ENCODE measurements at regions not wholly inside any gene's neighbourhood (a gene's known extent, or its start where the extent isn't known, plus 50 kb on each side); places are given as distances from the start of the nearest gene placed in this dataset.

DNA sequence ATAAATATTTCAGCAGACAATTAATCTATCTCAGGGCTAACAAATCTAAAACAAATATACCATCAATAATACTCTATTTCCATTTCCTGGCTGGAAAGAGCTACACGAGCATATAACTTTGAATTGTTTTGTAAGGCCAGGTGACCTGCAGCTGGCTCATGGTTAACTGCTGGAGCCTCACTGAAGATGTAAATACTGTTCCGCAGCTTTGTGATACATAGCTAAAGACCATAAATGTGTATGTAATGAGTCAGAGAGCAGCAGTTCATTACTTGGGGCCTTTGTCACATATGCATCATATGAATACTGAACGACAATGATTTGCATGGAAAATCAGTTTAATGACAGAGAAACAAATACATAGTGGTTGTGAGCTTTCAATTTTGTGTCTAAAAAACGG lies 109.4 kb upstream of the CCN2 start (continued):
- TF ChIP-seq SMC3 (IDR thresholded peaks at IDR 0.05; ENCODE audit: low read depth, low read length) (no peak; the same call in 1 of the 2 replicates), POLR2A (IDR thresholded peaks at IDR 0.05; ENCODE audit: low read depth, low read length) (no peak)

DNA sequence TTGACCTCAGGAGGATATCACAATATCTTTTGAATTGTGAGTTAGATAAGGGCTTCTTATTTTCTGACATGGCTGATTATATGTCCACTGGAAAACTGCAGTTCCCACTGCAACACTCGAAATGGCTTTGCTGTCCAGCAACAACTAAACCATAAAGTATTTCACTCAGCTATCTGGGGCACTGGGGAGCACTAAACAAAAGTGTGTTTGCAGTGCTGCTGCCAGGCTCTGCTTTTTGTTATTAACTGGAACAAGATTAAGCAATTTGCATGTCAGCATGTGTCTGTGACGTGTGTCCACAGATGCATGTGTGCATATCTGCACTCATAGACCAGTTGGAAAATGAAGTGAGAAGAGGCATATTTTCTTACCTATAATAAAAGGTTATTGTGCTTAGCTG lies 107.8 kb upstream of the CCN2 start:
- H4K91ac ChIP-seq (ENCODE audit: insufficient read depth, low read depth, low read length): peak overlapping the region; percentile 74
- H3K23ac ChIP-seq (ENCODE audit: low read depth, low read length): peak overlapping the region; percentile 44; the same call in 1 of the 2 replicates
- dilution Hi-C loops (cut with HindIII; ENCODE audit: low sequenced_read_pairs, unreplicated experiment): no loop called here
- H4K5ac ChIP-seq (ENCODE audit: low read depth, low read length): no peak overlapping the region; the same call in 1 of the 2 replicates
- ATAC-seq (ENCODE audit: low read depth) (no peak), DNase-seq (peak; percentile 42)
- H3K27ac ChIP-seq (ENCODE audit: insufficient read depth, low read length): peak overlapping the region; percentile 24; the same call in 1 of the 2 replicates
- H3K27me3 ChIP-seq (ENCODE audit: control insufficient read depth, insufficient read depth, low read length): no peaks in the 10 kb centered on the region
- no peaks in the 10 kb centered on the region for H3K36me3 ChIP-seq (ENCODE audit: control insufficient read depth, insufficient read depth, low read length)
- ChIA-PET CTCF (no interaction called here), POLR2A (ENCODE audit: unreplicated experiment) (no interaction called here)
- H2BK15ac ChIP-seq (ENCODE audit: low read depth, low read length): peak overlapping the region; percentile 21; the same call in 2 of the 3 replicates
- peak overlapping the region; percentile 32; the same call in 1 of the 2 replicates for H3K18ac ChIP-seq (ENCODE audit: low read depth, low read length)
- peak overlapping the region; percentile 57; the same call in 1 of the 2 replicates for H2AK5ac ChIP-seq (ENCODE audit: low read depth, low read length)
- peak overlapping the region; percentile 17 to 71; a peak in 3 of 4 replicates for H4K8ac ChIP-seq (ENCODE audit: low read depth in 2 of 2, low read length in 2 of 2)
- BruUV-seq (replicated peaks): no TSS peak
- H3K9me1 ChIP-seq (ENCODE audit: insufficient read depth, low read length): peaks cover 3% of the 10 kb centered on the region; the same call in 1 of the 2 replicates
- peak overlapping the region; percentile 89 for H3K14ac ChIP-seq (replicated peaks; ENCODE audit: low read depth, low read length)
- H4K20me1 ChIP-seq (ENCODE audit: insufficient read depth, low read length): no peaks in the 10 kb centered on the region
- H2BK20ac ChIP-seq (ENCODE audit: low read depth, low read length): peak overlapping the region; percentile 86; the same call in 1 of the 2 replicates
- H3K9ac ChIP-seq (ENCODE audit: low read depth, low read length): no peak overlapping the region
- H3K79me1 ChIP-seq (ENCODE audit: low read depth in 1 of 2, low read length in 2 of 2): peaks cover 0 to 12% of the 10 kb centered on the region in 2 experiments; a peak in 1 of 4 replicates
- peak overlapping the region; percentile 27; the same call in 1 of the 2 replicates for H3K56ac ChIP-seq (ENCODE audit: extremely low read depth, insufficient read depth, low read length)
- intact Hi-C loops (cut with micrococcal nuclease): no loop called here
- H3K4ac ChIP-seq (ENCODE audit: low read depth, low read length): peak overlapping the region; percentile 86
- no peak for TF ChIP-seq RAD21 (IDR thresholded peaks at IDR 0.05; ENCODE audit: low read length)
- no peak for TF ChIP-seq MAZ (IDR thresholded peaks at IDR 0.05; ENCODE audit: borderline replicate concordance, low read depth, low read length)
- TF ChIP-seq RCOR1 (IDR thresholded peaks at IDR 0.05; ENCODE audit: insufficient replicate concordance, low read length): no peak
- TF ChIP-seq RFX5 (IDR thresholded peaks at IDR 0.05; ENCODE audit: low read depth, low read length): no peak
- TF ChIP-seq, protein P1, sequence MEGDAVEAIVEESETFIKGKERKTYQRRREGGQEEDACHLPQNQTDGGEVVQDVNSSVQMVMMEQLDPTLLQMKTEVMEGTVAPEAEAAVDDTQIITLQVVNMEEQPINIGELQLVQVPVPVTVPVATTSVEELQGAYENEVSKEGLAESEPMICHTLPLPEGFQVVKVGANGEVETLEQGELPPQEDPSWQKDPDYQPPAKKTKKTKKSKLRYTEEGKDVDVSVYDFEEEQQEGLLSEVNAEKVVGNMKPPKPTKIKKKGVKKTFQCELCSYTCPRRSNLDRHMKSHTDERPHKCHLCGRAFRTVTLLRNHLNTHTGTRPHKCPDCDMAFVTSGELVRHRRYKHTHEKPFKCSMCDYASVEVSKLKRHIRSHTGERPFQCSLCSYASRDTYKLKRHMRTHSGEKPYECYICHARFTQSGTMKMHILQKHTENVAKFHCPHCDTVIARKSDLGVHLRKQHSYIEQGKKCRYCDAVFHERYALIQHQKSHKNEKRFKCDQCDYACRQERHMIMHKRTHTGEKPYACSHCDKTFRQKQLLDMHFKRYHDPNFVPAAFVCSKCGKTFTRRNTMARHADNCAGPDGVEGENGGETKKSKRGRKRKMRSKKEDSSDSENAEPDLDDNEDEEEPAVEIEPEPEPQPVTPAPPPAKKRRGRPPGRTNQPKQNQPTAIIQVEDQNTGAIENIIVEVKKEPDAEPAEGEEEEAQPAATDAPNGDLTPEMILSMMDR (conservative IDR thresholded peaks at IDR 0.05; ENCODE audit: low read depth, low read length): no peak
- TF ChIP-seq POLR2A (IDR thresholded peaks at IDR 0.05; ENCODE audit: low read depth, low read length): no peak
- TF ChIP-seq MAFK (IDR thresholded peaks at IDR 0.05; ENCODE audit: low read depth, low read length): no peak
- TF ChIP-seq, protein P2, sequence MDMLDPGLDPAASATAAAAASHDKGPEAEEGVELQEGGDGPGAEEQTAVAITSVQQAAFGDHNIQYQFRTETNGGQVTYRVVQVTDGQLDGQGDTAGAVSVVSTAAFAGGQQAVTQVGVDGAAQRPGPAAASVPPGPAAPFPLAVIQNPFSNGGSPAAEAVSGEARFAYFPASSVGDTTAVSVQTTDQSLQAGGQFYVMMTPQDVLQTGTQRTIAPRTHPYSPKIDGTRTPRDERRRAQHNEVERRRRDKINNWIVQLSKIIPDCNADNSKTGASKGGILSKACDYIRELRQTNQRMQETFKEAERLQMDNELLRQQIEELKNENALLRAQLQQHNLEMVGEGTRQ (IDR thresholded peaks at IDR 0.05; ENCODE audit: low read depth, low read length): no peak
- no peak for TF ChIP-seq BHLHE40 (IDR thresholded peaks at IDR 0.05; ENCODE audit: low read depth, low read length)
- H3K4me3 ChIP-seq (ENCODE audit: insufficient read depth, low read depth, low read length): no peak overlapping the region
- WGBS, 2 experiments (ENCODE audit: extremely low coverage in 2 of 2, insufficient read length in 1 of 2): 25% methylated on average over 1 of the region's 2 CpGs; no CpG with 5 or more reads in 1 of the 2 experiments
- in situ Hi-C loops (cut with MboI; ENCODE audit: low sequenced_read_pairs): loop anchor here (5.0 kb wide), 1 partner anchor 73 kb away; no protein-coding TSS in a partner anchor
- H2AFZ ChIP-seq (replicated peaks; ENCODE audit: low read length, poor library complexity): no peak overlapping the region
- no peak overlapping the region for H2AK9ac ChIP-seq (replicated peaks; ENCODE audit: low read depth, low read length, poor library complexity)
- peak overlapping the region; percentile 81 for H2BK120ac ChIP-seq (ENCODE audit: low read depth, low read length)
- H2BK5ac ChIP-seq (ENCODE audit: low read depth, low read length, poor library complexity, severe bottlenecking): peak overlapping the region; percentile 98
- peaks cover 21% of the 10 kb centered on the region for H3K4me1 ChIP-seq (ENCODE audit: control insufficient read depth, insufficient read depth, low read length)
- no peaks in the 10 kb centered on the region for H3K9me3 ChIP-seq (ENCODE audit: control insufficient read depth, insufficient read depth, low read length)
- H3K4me2 ChIP-seq (ENCODE audit: low read depth, low read length): no peak overlapping the region

Measured in IMR-90 (cell line).